K562 (cell line): ENCODE measurements at regions not wholly inside any gene's neighbourhood (a gene's known extent, or its start where the extent isn't known, plus 50 kb on each side); places are given as distances from the start of the nearest gene placed in this dataset.
A peak's percentile ranks its signal among the peaks of the same experiment; 100 is the strongest.
"Not testable (repeated sequence)": the region's sequence is repeated elsewhere in the genome, so short reads cannot be mapped to it uniquely, and the experiment has no call there.

Experiments used
- ATAC-seq: fragments of 200-7000 bp; cut with Tn5 transposase; 3 replicates; pipeline ENCODE4 v1.9.1; 2020; ENCODE audit warnings: moderate library complexity
- BruUV-seq: library from RNA; stranded (reverse); fragments of 400-500 nt; replicated peaks from 2 replicates; lab custom pipeline; 2021; lab: Mats Ljungman, UMichigan
- CTCF ChIA-PET: fragments of 300-600 bp; formaldehyde crosslinking; extraction: SDS; loops from one replicate; lab custom pipeline; 2021; ENCODE audit warnings: low intra/inter-chr PET ratio; lab: Yijun Ruan, JAX
- POLR2A ChIA-PET: fragments of 300-600, 350-650 bp; sonication (Branson Sonifier 250); formaldehyde crosslinking; extraction: SDS; loops from one replicate; lab custom pipeline; 2021; ENCODE audit warnings: antibody characterized with exemption, inconsistent platforms; lab: Yijun Ruan, JAX
- DNase-seq, 4 experiments: peaks; one replicate each; pipeline versions ENCODE4 v3.0.0 to v3.0.0-alpha.2; 2011 to 2018; ENCODE audit warnings: low spot score in 3 of 4, mixed read lengths in 3 of 4; ENCODE audit errors: extremely low read depth in 1 of 4
- FAIRE-seq: peaks from 2 replicates; lab custom pipeline; 2011; peaks lifted over from hg19 to GRCh38; lab: Jason Lieb, UNC
- H2AFZ ChIP-seq: 2 replicates; pipeline ENCODE4 v1.6.0; 2011; ENCODE audit warnings: low read depth, low read length, control low read depth, inconsistent platforms
- H3K27ac ChIP-seq: fragments of 200-600 bp; 3 replicates; pipeline ENCODE4 v1.8.0; 2011; ENCODE audit warnings: low read depth, mild to moderate bottlenecking, control low read depth, inconsistent platforms, low read length, moderate library complexity, mixed read lengths; ENCODE audit errors: extremely low read depth
- H3K27me3 ChIP-seq, 2 experiments: fragments of 300-600 bp in 1 of 2; 2 replicates in 1 of 2; 3 replicates in 1 of 2; pipeline versions ENCODE4 v1.6.0 to v1.8.0; 2011; ENCODE audit warnings: inconsistent platforms in 2 of 2, low read length in 2 of 2, mild to moderate bottlenecking in 1 of 2, mixed read lengths in 1 of 2, moderate library complexity in 1 of 2; ENCODE audit not compliant: control insufficient read depth in 2 of 2, insufficient read depth in 2 of 2
- H3K36me3 ChIP-seq: fragments of 300-600 bp; 3 replicates; pipeline ENCODE4 v1.8.0; 2011; ENCODE audit warnings: mild to moderate bottlenecking, low read length, inconsistent platforms; ENCODE audit not compliant: control insufficient read depth, insufficient read depth
- H3K4me1 ChIP-seq, 2 experiments: fragments of 200-600 bp in 1 of 2; replicated peaks in 1 of 2; 2 replicates in 1 of 2; 3 replicates in 1 of 2; pipeline versions ENCODE4 v1.5.1 to v1.8.0; 2011; ENCODE audit warnings: inconsistent platforms in 2 of 2, low read length in 2 of 2, mild to moderate bottlenecking in 1 of 2, mixed read lengths in 1 of 2, moderate library complexity in 1 of 2; ENCODE audit not compliant: control insufficient read depth in 2 of 2, insufficient read depth in 2 of 2
- H3K4me2 ChIP-seq: 2 replicates; pipeline ENCODE4 v1.6.1; 2011; ENCODE audit warnings: low read length, control low read depth, inconsistent platforms, mixed read lengths; ENCODE audit not compliant: insufficient read depth
- H3K4me3 ChIP-seq: fragments of 200-600 bp; sonication (generic), shearing (Covaris generic); 2 replicates; pipeline ENCODE4 v1.5.1; 2016; ENCODE audit warnings: control low read depth, inconsistent platforms
- H3K79me2 ChIP-seq: fragments of 200-600 bp; 3 replicates; pipeline ENCODE4 v1.8.0; 2011; ENCODE audit warnings: low read length, inconsistent platforms; ENCODE audit not compliant: control insufficient read depth, insufficient read depth
- H3K9ac ChIP-seq, 2 experiments: 2 replicates each; pipeline versions ENCODE4 v1.6.0 to v1.6.1; 2011; ENCODE audit warnings: low read depth in 2 of 2, low read length in 2 of 2, control low read depth in 1 of 2, inconsistent platforms in 1 of 2, mild to moderate bottlenecking in 1 of 2, mixed read lengths in 1 of 2; ENCODE audit not compliant: insufficient read depth in 1 of 2
- H3K9me1 ChIP-seq: one replicate; pipeline ENCODE4 v1.6.0; 2011; ENCODE audit warnings: inconsistent platforms, mild to moderate bottlenecking, low read length, moderate library complexity; ENCODE audit not compliant: control insufficient read depth, insufficient read depth
- H3K9me3 ChIP-seq: replicated peaks from 2 replicates; pipeline ENCODE4 v1.5.1; 2011; ENCODE audit warnings: low read depth, low read length, inconsistent platforms; ENCODE audit not compliant: control insufficient read depth, insufficient read depth
- H4K20me1 ChIP-seq: replicated peaks from 2 replicates; pipeline ENCODE4 v1.6.1; 2011; ENCODE audit warnings: low read length, inconsistent platforms, mixed read lengths; ENCODE audit not compliant: control insufficient read depth, insufficient read depth
- EHMT2 ChIP-seq: fragments of 450-650 bp; IDR thresholded peaks from 2 replicates; pipeline ENCODE4 v1.6.1; 2018; ENCODE audit warnings: antibody characterized with exemption
- FOXK2 ChIP-seq, 2 experiments: fragments of 450-650 bp; IDR thresholded peaks in 1 of 2; conservative IDR thresholded peaks in 1 of 2; 2 replicates each; pipeline ENCODE4 v1.6.1; 2016; ENCODE audit warnings: low read depth in 2 of 2, mild to moderate bottlenecking in 1 of 2
- MECOM ChIP-seq: fragments of 250-450 bp; sonication (Bioruptor Pico); IDR thresholded peaks from 2 replicates; pipeline ENCODE4 v1.8.0; 2022; ENCODE audit warnings: inconsistent platforms
- NONO ChIP-seq, 2 experiments: fragments of 200-400 bp in 1 of 2; fragments of 450-650 bp in 1 of 2; formaldehyde crosslinking in 1 of 2; IDR thresholded peaks; 2 replicates each; pipeline ENCODE4 v1.6.1; 2017; ENCODE audit warnings: low read depth in 2 of 2, mild to moderate bottlenecking in 2 of 2, moderate library complexity in 2 of 2, low read length in 1 of 2
- RAD21 ChIP-seq, 2 experiments: fragments of 250-450 bp in 1 of 2; fragments of 450-650 bp in 1 of 2; sonication (Bioruptor Pico) in 1 of 2; formaldehyde crosslinking in 1 of 2; IDR thresholded peaks in 1 of 2; conservative IDR thresholded peaks in 1 of 2; 2 replicates each; pipeline versions ENCODE4 v1.4.0 to v1.8.0; 2020 to 2022; ENCODE audit warnings: mild to moderate bottlenecking in 2 of 2, moderate library complexity in 1 of 2
- RFX7 ChIP-seq: fragments of 250-450 bp; sonication (Bioruptor Pico); IDR thresholded peaks from 2 replicates; pipeline ENCODE4 v1.5.1; 2021; ENCODE audit warnings: mild to moderate bottlenecking
- SMAD2 ChIP-seq: fragments of 150-350 bp; IDR thresholded peaks from 2 replicates; pipeline ENCODE4 v1.6.1; 2014; ENCODE audit warnings: low read depth, mild to moderate bottlenecking, low read length
- WGBS: fragments of 100-300 bp; shearing (Covaris generic); methylation state at CpG from one replicate; pipeline ENCODE4 v1.1.6; 2016; ENCODE audit warnings: low coverage, mixed read lengths; ENCODE audit not compliant: insufficient coverage; ENCODE audit errors: missing lambda C conversion rate; 5-methylcytosine and 5-hydroxymethylcytosine counted together
- in situ Hi-C: fragments of 300-500 bp; cut with MboI; formaldehyde crosslinking; loops from 4 replicates; pipeline ENCODE4 v1.15.0; 2018; ENCODE audit warnings: inconsistent platforms, mixed read lengths
- intact Hi-C: fragments of 100-400 bp; cut with micrococcal nuclease; formaldehyde crosslinking; loops from 2 replicates; pipeline ENCODE4 v1.14.2; 2022

DNA sequence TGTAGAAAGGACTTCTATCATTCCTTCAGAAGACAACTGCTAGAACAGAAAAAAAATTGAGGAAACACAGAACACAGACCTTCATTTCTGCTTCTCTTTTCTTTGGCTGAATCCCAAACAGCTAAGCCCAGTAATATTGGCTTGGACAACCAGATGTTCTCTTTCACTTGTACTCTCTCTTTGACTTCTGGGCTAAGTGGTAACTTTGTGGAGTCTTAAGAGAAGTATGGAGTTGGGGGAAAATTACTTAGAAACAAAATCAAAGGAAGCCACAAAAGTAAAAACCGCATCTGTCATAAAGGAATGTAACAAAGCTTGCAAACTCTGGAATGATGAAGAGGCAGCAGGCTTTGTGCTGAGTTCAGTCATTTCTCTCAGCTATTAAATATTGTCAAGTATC, 587.5 kb downstream of the CBLN4 start:
- no peaks in the 10 kb centered on the region for H4K20me1 ChIP-seq
- no peak for FAIRE-seq
- H3K9me1 ChIP-seq, result no peaks in the 10 kb centered on the region
- no peaks in the 10 kb centered on the region for H3K79me2 ChIP-seq
- POLR2A ChIA-PET, result no interaction called here
- TF ChIP-seq EHMT2 (no peak), MECOM (CRISPR knock-in tag) (no peak), FOXK2 (conservative IDR thresholded peaks at IDR 0.05 in 1 of 2, IDR thresholded peaks at IDR 0.05 in 1 of 2; ENCODE audit: low read depth in 2 of 2) (no peak), SMAD2 (no peak), RFX7 (CRISPR knock-in tag) (no peak)
- no peaks in the 10 kb centered on the region for H3K9me3 ChIP-seq
- no TSS peak for BruUV-seq
- H2AFZ ChIP-seq, result no peak overlapping the region
- WGBS, result 9% methylated on average over 1 of the region's 1 CpG
- CTCF ChIA-PET, result no interaction called here
- H3K27me3 ChIP-seq, result no peaks in the 10 kb centered on the region
- H3K27ac ChIP-seq, result no peak overlapping the region
- H3K4me2 ChIP-seq, result no peak overlapping the region
- intact Hi-C loops, result no loop called here
- H3K9ac ChIP-seq, result no peak overlapping the region
- DNase-seq, result no peak
- no peaks in the 10 kb centered on the region for H3K36me3 ChIP-seq
- ATAC-seq, result no peak
- no peaks in the 10 kb centered on the region for H3K4me1 ChIP-seq
- in situ Hi-C loops, result no loop called here
- no peak overlapping the region for H3K4me3 ChIP-seq

DNA sequence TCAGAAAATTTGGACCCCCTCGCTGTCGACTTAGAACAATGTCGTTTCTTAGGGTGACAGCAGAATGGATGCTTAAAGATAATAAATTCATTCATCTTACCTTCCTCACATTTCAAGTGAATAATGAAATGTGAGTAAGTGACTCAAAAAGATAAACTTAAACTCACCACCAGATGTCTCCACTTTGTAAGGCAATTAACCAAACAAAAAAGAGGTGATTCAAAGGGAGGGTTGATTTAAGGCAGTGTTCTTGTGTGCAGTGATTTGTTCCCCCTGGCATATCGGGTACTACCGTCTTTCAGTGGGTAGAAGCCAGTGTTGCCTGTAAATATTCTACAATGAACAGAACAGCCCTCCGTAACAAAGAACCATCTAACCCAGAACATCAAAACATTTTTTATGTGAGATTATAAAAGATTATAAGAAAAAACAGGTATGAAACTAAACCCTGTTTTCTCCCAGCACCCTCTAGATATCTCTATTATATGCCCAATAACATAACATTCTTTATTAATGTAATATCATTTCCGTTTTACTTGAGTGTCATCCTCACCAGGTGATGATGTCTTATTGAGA, 589.7 kb downstream of the CBLN4 start:
- H3K9ac ChIP-seq, result no peak overlapping the region
- H3K79me2 ChIP-seq, result no peaks in the 10 kb centered on the region
- no peaks in the 10 kb centered on the region for H4K20me1 ChIP-seq
- H2AFZ ChIP-seq, result no peak overlapping the region
- no peak overlapping the region for H3K4me2 ChIP-seq
- no peaks in the 10 kb centered on the region for H3K9me1 ChIP-seq
- in situ Hi-C loops (no loop called here), intact Hi-C loops (no loop called here)
- no peak for TF ChIP-seq NONO (IDR thresholded peaks at IDR 0.05; ENCODE audit: low read depth in 2 of 2, low read length in 1 of 2)
- 0 out of 4 replicates have a peak, but pooled peaks of 1 of the 2 experiments have one; percentile 9 for TF ChIP-seq RAD21 (CRISPR knock-in tag; conservative IDR thresholded peaks at IDR 0.05 in 1 of 2, IDR thresholded peaks at IDR 0.05 in 1 of 2)
- no TSS peak for BruUV-seq
- H3K36me3 ChIP-seq, result no peaks in the 10 kb centered on the region
- ATAC-seq (no peak), FAIRE-seq (no peak), DNase-seq (no peak)
- CTCF ChIA-PET, result no interaction called here
- no peaks in the 10 kb centered on the region for H3K27me3 ChIP-seq
- H3K9me3 ChIP-seq, result no peaks in the 10 kb centered on the region
- under 1% methylated on average over 7 of the region's 7 CpGs for WGBS
- H3K27ac ChIP-seq, result no peak overlapping the region
- H3K4me1 ChIP-seq, result no peaks in the 10 kb centered on the region
- POLR2A ChIA-PET, result no interaction called here
- H3K4me3 ChIP-seq, result no peak overlapping the region

DNA sequence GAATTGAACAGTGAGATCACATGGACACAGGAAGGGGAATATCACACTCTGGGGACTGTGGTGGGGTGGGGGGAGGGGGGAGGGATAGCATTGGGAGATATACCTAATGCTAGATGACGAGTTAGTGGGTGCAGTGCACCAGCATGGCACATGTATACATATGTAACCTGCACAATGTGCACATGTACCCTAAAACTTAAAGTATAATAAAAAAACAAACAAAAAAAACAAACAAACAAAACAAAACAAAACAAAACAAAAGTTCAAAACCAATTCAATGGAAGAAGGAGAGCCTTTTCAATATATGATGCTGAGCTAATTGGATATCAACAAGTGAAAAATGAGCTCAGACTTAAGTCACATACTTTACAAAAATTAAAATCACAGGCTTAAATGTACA, 592.8 kb downstream of the CBLN4 start:
- H3K79me2 ChIP-seq, H3K4me1 ChIP-seq, DNase-seq, FAIRE-seq, H3K4me3 ChIP-seq, H4K20me1 ChIP-seq, ATAC-seq, POLR2A ChIA-PET, H3K9me3 ChIP-seq, H2AFZ ChIP-seq, H3K9ac ChIP-seq, intact Hi-C loops, H3K9me1 ChIP-seq, H3K27ac ChIP-seq, H3K36me3 ChIP-seq, H3K4me2 ChIP-seq, in situ Hi-C loops, CTCF ChIA-PET, BruUV-seq, H3K27me3 ChIP-seq: not testable (repeated sequence)
- WGBS, result no CpG with 5 or more reads among the region's 1 CpG
